ENCODE measurements at regions not wholly inside any gene's neighbourhood (a gene's known extent, or its start where the extent isn't known, plus 50 kb on each side); places are given as distances from the start of the nearest gene placed in this dataset.
"Not testable (repeated sequence)": the region's sequence is repeated elsewhere in the genome, so short reads cannot be mapped to it uniquely, and the experiment has no call there.

- H3K4me1 ChIP-seq (ENCODE audit: control insufficient read depth, insufficient read depth, low read length), result no peaks in the 10 kb centered on the region
- H3K9me3 ChIP-seq (ENCODE audit: control insufficient read depth in 2 of 2, low read length in 2 of 2), result no peaks in the 10 kb centered on the region
- no peak overlapping the region for H3K27ac ChIP-seq (ENCODE audit: low read length)
- H3K27me3 ChIP-seq (ENCODE audit: control insufficient read depth in 1 of 2, insufficient read depth in 2 of 2, low read length in 2 of 2), result peaks cover 0 to 2% of the 10 kb centered on the region in 2 donors
- H3K4me3 ChIP-seq (ENCODE audit: low read length in 2 of 2), result no peak overlapping the region
- no peaks in the 10 kb centered on the region for H3K36me3 ChIP-seq (ENCODE audit: control insufficient read depth in 2 of 2, insufficient read depth in 2 of 2, low read length in 2 of 2)
- H3K9ac ChIP-seq (ENCODE audit: low read length in 2 of 2), result no peak overlapping the region
Observed at GRCh38 chr6:166237617-166238016, 70.0 kb upstream of the TBXT start.

GRCh38 chr6:166236596-166236995 is 68.9 kb upstream of the TBXT start:
- Histone ChIP-seq H3K9me3 (ENCODE audit: control insufficient read depth in 2 of 2, low read length in 2 of 2) (no peaks in the 10 kb centered on the region), H3K27ac (ENCODE audit: low read length) (no peak overlapping the region)

GRCh38 chr6:166235666-166236292 is 68.1 kb upstream of the TBXT start:
- H3K36me3 ChIP-seq (ENCODE audit: control insufficient read depth in 2 of 2, insufficient read depth in 2 of 2, low read length in 2 of 2), result no peaks in the 10 kb centered on the region
- no peaks in the 10 kb centered on the region for H3K9me3 ChIP-seq (ENCODE audit: control insufficient read depth in 2 of 2, low read length in 2 of 2)
- H3K4me1 ChIP-seq (ENCODE audit: control insufficient read depth, insufficient read depth, low read length), result no peaks in the 10 kb centered on the region
- H3K27me3 ChIP-seq (ENCODE audit: control insufficient read depth in 1 of 2, insufficient read depth in 2 of 2, low read length in 2 of 2), result peaks cover 0 to 2% of the 10 kb centered on the region in 2 donors
- H3K9ac ChIP-seq (ENCODE audit: low read length in 2 of 2), result no peak overlapping the region
- H3K27ac ChIP-seq (ENCODE audit: low read length), result no peak overlapping the region
- H3K4me3 ChIP-seq (ENCODE audit: low read length in 2 of 2), result no peak overlapping the region

More at GRCh38 chr6:166236596-166236995, 68.9 kb upstream of the TBXT start:
- no peak overlapping the region for H3K9ac ChIP-seq (ENCODE audit: low read length in 2 of 2)
- no peak overlapping the region for H3K4me3 ChIP-seq (ENCODE audit: low read length in 2 of 2)
- no peaks in the 10 kb centered on the region for H3K36me3 ChIP-seq (ENCODE audit: control insufficient read depth in 2 of 2, insufficient read depth in 2 of 2, low read length in 2 of 2)
- H3K27me3 ChIP-seq (ENCODE audit: control insufficient read depth in 1 of 2, insufficient read depth in 2 of 2, low read length in 2 of 2), result peaks cover 0 to 2% of the 10 kb centered on the region in 2 donors
- no peaks in the 10 kb centered on the region for H3K4me1 ChIP-seq (ENCODE audit: control insufficient read depth, insufficient read depth, low read length)

- H3K36me3 ChIP-seq (ENCODE audit: control insufficient read depth in 2 of 2, insufficient read depth in 2 of 2, low read length in 2 of 2); H3K9me3 ChIP-seq (ENCODE audit: control insufficient read depth in 2 of 2, low read length in 2 of 2); H3K4me3 ChIP-seq (ENCODE audit: low read length in 2 of 2); H3K9ac ChIP-seq (ENCODE audit: low read length in 2 of 2); H3K27ac ChIP-seq (ENCODE audit: low read length); H3K4me1 ChIP-seq (ENCODE audit: control insufficient read depth, insufficient read depth, low read length); H3K27me3 ChIP-seq (ENCODE audit: control insufficient read depth in 1 of 2, insufficient read depth in 2 of 2, low read length in 2 of 2): not testable (repeated sequence)
Observed at GRCh38 chr6:166231181-166231580, 63.5 kb upstream of the TBXT start.

- H3K27ac ChIP-seq (ENCODE audit: low read length), result no peak overlapping the region
- peaks cover 2 to 8% of the 10 kb centered on the region in 2 donors for H3K27me3 ChIP-seq (ENCODE audit: control insufficient read depth in 1 of 2, insufficient read depth in 2 of 2, low read length in 2 of 2)
- no peak overlapping the region for H3K4me3 ChIP-seq (ENCODE audit: low read length in 2 of 2)
Observed at GRCh38 chr6:166228839-166229528, 61.3 kb upstream of the TBXT start.

GRCh38 chr6:166228425-166228824 is 60.8 kb upstream of the TBXT start:
- no peaks in the 10 kb centered on the region for H3K36me3 ChIP-seq (ENCODE audit: control insufficient read depth in 2 of 2, insufficient read depth in 2 of 2, low read length in 2 of 2)
- H3K27ac ChIP-seq (ENCODE audit: low read length), result no peak overlapping the region
- peaks cover 8 to 11% of the 10 kb centered on the region in 2 donors for H3K27me3 ChIP-seq (ENCODE audit: control insufficient read depth in 1 of 2, insufficient read depth in 2 of 2, low read length in 2 of 2)
- H3K9me3 ChIP-seq (ENCODE audit: control insufficient read depth in 2 of 2, low read length in 2 of 2), result peaks cover 0 to 4% of the 10 kb centered on the region in 2 donors
- H3K4me1 ChIP-seq (ENCODE audit: control insufficient read depth, insufficient read depth, low read length), result no peaks in the 10 kb centered on the region
- no peak overlapping the region for H3K4me3 ChIP-seq (ENCODE audit: low read length in 2 of 2)
- no peak overlapping the region for H3K9ac ChIP-seq (ENCODE audit: low read length in 2 of 2)

More at GRCh38 chr6:166228839-166229528, 61.3 kb upstream of the TBXT start:
- H3K4me1 ChIP-seq (ENCODE audit: control insufficient read depth, insufficient read depth, low read length), result no peaks in the 10 kb centered on the region
- H3K36me3 ChIP-seq (ENCODE audit: control insufficient read depth in 2 of 2, insufficient read depth in 2 of 2, low read length in 2 of 2), result no peaks in the 10 kb centered on the region
- peaks cover 0 to 4% of the 10 kb centered on the region in 2 donors for H3K9me3 ChIP-seq (ENCODE audit: control insufficient read depth in 2 of 2, low read length in 2 of 2)
- no peak overlapping the region for H3K9ac ChIP-seq (ENCODE audit: low read length in 2 of 2)

- Histone ChIP-seq H3K4me1 (ENCODE audit: control insufficient read depth, insufficient read depth, low read length) (no peaks in the 10 kb centered on the region), H3K9me3 (ENCODE audit: control insufficient read depth in 2 of 2, low read length in 2 of 2) (peaks cover 0 to 4% of the 10 kb centered on the region in 2 donors), H3K4me3 (ENCODE audit: low read length in 2 of 2) (no peak overlapping the region), H3K9ac (ENCODE audit: low read length in 2 of 2) (no peak overlapping the region), H3K27me3 (ENCODE audit: control insufficient read depth in 1 of 2, insufficient read depth in 2 of 2, low read length in 2 of 2) (peaks cover 9 to 13% of the 10 kb centered on the region in 2 donors), H3K27ac (ENCODE audit: low read length) (no peak overlapping the region), H3K36me3 (ENCODE audit: control insufficient read depth in 2 of 2, insufficient read depth in 2 of 2, low read length in 2 of 2) (no peaks in the 10 kb centered on the region)
Observed at GRCh38 chr6:166223079-166223478, 55.4 kb upstream of the TBXT start.

- Histone ChIP-seq H3K4me3 (ENCODE audit: low read length in 2 of 2) (no peak overlapping the region), H3K27me3 (ENCODE audit: control insufficient read depth in 1 of 2, insufficient read depth in 2 of 2, low read length in 2 of 2) (peaks cover 8 to 13% of the 10 kb centered on the region in 2 donors), H3K27ac (ENCODE audit: low read length) (no peak overlapping the region), H3K36me3 (ENCODE audit: control insufficient read depth in 2 of 2, insufficient read depth in 2 of 2, low read length in 2 of 2) (no peaks in the 10 kb centered on the region), H3K9me3 (ENCODE audit: control insufficient read depth in 2 of 2, low read length in 2 of 2) (no peaks in the 10 kb centered on the region), H3K9ac (ENCODE audit: low read length in 2 of 2) (no peak overlapping the region), H3K4me1 (ENCODE audit: control insufficient read depth, insufficient read depth, low read length) (no peaks in the 10 kb centered on the region)
Observed at GRCh38 chr6:166222631-166223030, 55.0 kb upstream of the TBXT start.

- Histone ChIP-seq H3K27ac (ENCODE audit: low read length) (no peak overlapping the region), H3K27me3 (ENCODE audit: control insufficient read depth in 1 of 2, insufficient read depth in 2 of 2, low read length in 2 of 2) (peaks cover 4 to 13% of the 10 kb centered on the region in 2 donors), H3K4me1 (ENCODE audit: control insufficient read depth, insufficient read depth, low read length) (no peaks in the 10 kb centered on the region), H3K9ac (ENCODE audit: low read length in 2 of 2) (no peak overlapping the region), H3K36me3 (ENCODE audit: control insufficient read depth in 2 of 2, insufficient read depth in 2 of 2, low read length in 2 of 2) (no peaks in the 10 kb centered on the region), H3K9me3 (ENCODE audit: control insufficient read depth in 2 of 2, low read length in 2 of 2) (no peaks in the 10 kb centered on the region), H3K4me3 (ENCODE audit: low read length in 2 of 2) (no peak overlapping the region)
Observed at GRCh38 chr6:166221636-166222035, 54.0 kb upstream of the TBXT start.

GRCh38 chr6:166221040-166221439 is 53.4 kb upstream of the TBXT start:
- H3K4me3 ChIP-seq (ENCODE audit: low read length in 2 of 2), result no peak overlapping the region
- no peak overlapping the region for H3K9ac ChIP-seq (ENCODE audit: low read length in 2 of 2)
- H3K36me3 ChIP-seq (ENCODE audit: control insufficient read depth in 2 of 2, insufficient read depth in 2 of 2, low read length in 2 of 2), result no peaks in the 10 kb centered on the region
- H3K27me3 ChIP-seq (ENCODE audit: control insufficient read depth in 1 of 2, insufficient read depth in 2 of 2, low read length in 2 of 2), result peaks cover 4 to 11% of the 10 kb centered on the region in 2 donors
- H3K9me3 ChIP-seq (ENCODE audit: control insufficient read depth in 2 of 2, low read length in 2 of 2), result no peaks in the 10 kb centered on the region
- no peaks in the 10 kb centered on the region for H3K4me1 ChIP-seq (ENCODE audit: control insufficient read depth, insufficient read depth, low read length)
- H3K27ac ChIP-seq (ENCODE audit: low read length), result no peak overlapping the region

Data from stomach smooth muscle (tissue), 2 donors.